CD14-positive monocyte (primary cell): ENCODE measurements at regions not wholly inside any gene's neighbourhood (a gene's known extent, or its start where the extent isn't known, plus 50 kb on each side); places are given as distances from the start of the nearest gene placed in this dataset.
"Not testable (repeated sequence)": the region's sequence is repeated elsewhere in the genome, so short reads cannot be mapped to it uniquely, and the experiment has no call there.

Experiments
- DNase-seq, 3 donors: peaks; one replicate each; pipeline ENCODE4 v3.0.0-alpha.2; 2011 to 2022
- H2AFZ ChIP-seq: 2 replicates; pipeline ENCODE4 v1.6.0; 2012; ENCODE audit warnings: mild to moderate bottlenecking, low read depth, low read length, inconsistent platforms; ENCODE audit not compliant: insufficient read depth, poor library complexity, severe bottlenecking
- H3K27ac ChIP-seq, 2 donors: 1 replicate in 1 of 2; 2 replicates in 1 of 2; pipeline ENCODE4 v1.5.1; 2012 to 2013; ENCODE audit warnings: low read length in 2 of 2, control low read depth in 1 of 2, inconsistent platforms in 1 of 2, low read depth in 1 of 2, mild to moderate bottlenecking in 1 of 2
- H3K27me3 ChIP-seq, 2 donors: one replicate each; pipeline versions ENCODE4 v1.6.0 to v1.6.1; 2011 to 2013; ENCODE audit warnings: low read length in 2 of 2; ENCODE audit not compliant: control insufficient read depth in 2 of 2, insufficient read depth in 2 of 2
- H3K36me3 ChIP-seq, 2 donors: replicated peaks in 1 of 2; 1 replicate in 1 of 2; 2 replicates in 1 of 2; pipeline versions ENCODE4 v1.5.1 to v1.6.1; 2012 to 2013; ENCODE audit warnings: low read length in 2 of 2, control low read depth in 1 of 2, inconsistent platforms in 1 of 2, mild to moderate bottlenecking in 1 of 2; ENCODE audit not compliant: insufficient read depth in 2 of 2, control insufficient read depth in 1 of 2
- H3K4me1 ChIP-seq, 2 donors: 1 replicate in 1 of 2; 2 replicates in 1 of 2; pipeline versions ENCODE4 v1.5.1 to v1.6.1; 2012 to 2013; ENCODE audit warnings: low read length in 2 of 2, control low read depth in 1 of 2, inconsistent platforms in 1 of 2, mild to moderate bottlenecking in 1 of 2, moderate library complexity in 1 of 2; ENCODE audit not compliant: insufficient read depth in 2 of 2, control insufficient read depth in 1 of 2
- H3K4me2 ChIP-seq: replicated peaks from 2 replicates; pipeline ENCODE3; 2012; ENCODE audit warnings: low read length, moderate library complexity, mild to moderate bottlenecking; ENCODE audit not compliant: poor library complexity, severe bottlenecking; ENCODE audit errors: extremely low read depth
- H3K4me3 ChIP-seq, 3 experiments: fragments of 200-600 bp in 1 of 3; sonication (generic) in 1 of 3; replicated peaks in 1 of 3; 1 replicate in 2 of 3; 2 replicates in 1 of 3; pipeline ENCODE4 v1.5.1; 2011 to 2013; ENCODE audit warnings: low read length in 3 of 3, mild to moderate bottlenecking in 3 of 3, control low read depth in 2 of 3, low read depth in 2 of 3, inconsistent platforms in 1 of 3, moderate library complexity in 1 of 3
- H3K79me2 ChIP-seq: 2 replicates; pipeline ENCODE4 v1.6.0; 2012; ENCODE audit warnings: mild to moderate bottlenecking, control low read depth, inconsistent platforms, low read length, moderate library complexity; ENCODE audit not compliant: insufficient read depth
- H3K9ac ChIP-seq: 2 replicates; pipeline ENCODE4 v1.6.0; 2017; ENCODE audit warnings: low read length, mild to moderate bottlenecking; ENCODE audit not compliant: insufficient read depth, poor library complexity, severe bottlenecking
- H3K9me3 ChIP-seq, 2 donors: replicated peaks in 1 of 2; 1 replicate in 1 of 2; 2 replicates in 1 of 2; pipeline versions ENCODE4 v1.5.1 to v1.6.1; 2012 to 2013; ENCODE audit warnings: low read length in 2 of 2, control low read depth in 1 of 2; ENCODE audit not compliant: control insufficient read depth in 1 of 2, insufficient read depth in 1 of 2
- H4K20me1 ChIP-seq: 2 replicates; pipeline ENCODE4 v1.6.0; 2012; ENCODE audit warnings: mild to moderate bottlenecking, low read length, control low read depth, moderate library complexity; ENCODE audit not compliant: insufficient read depth
- H3K27ac Mint-ChIP-seq, 7 donors: one replicate each; pipeline ENCODE4 v1.8.0; 2020; ENCODE audit warnings: mild to moderate bottlenecking in 7 of 7, mixed read lengths in 7 of 7, moderate library complexity in 6 of 7, inconsistent platforms in 2 of 7
- H3K27me3 Mint-ChIP-seq, 3 donors: one replicate each; pipeline ENCODE4 v1.8.0; 2021 to 2022; ENCODE audit warnings: low read depth in 3 of 3, mild to moderate bottlenecking in 3 of 3, mixed read lengths in 3 of 3, moderate library complexity in 3 of 3, inconsistent platforms in 1 of 3
- H3K36me3 Mint-ChIP-seq, 2 donors: one replicate each; pipeline ENCODE4 v1.8.0; 2020; ENCODE audit warnings: mixed read lengths in 2 of 2, inconsistent platforms in 1 of 2, mild to moderate bottlenecking in 1 of 2
- H3K4me1 Mint-ChIP-seq: one replicate; pipeline ENCODE4 v1.8.0; 2020; ENCODE audit warnings: mild to moderate bottlenecking, mixed read lengths
- H3K4me3 Mint-ChIP-seq, 2 donors: one replicate each; pipeline ENCODE4 v1.8.0; 2020; ENCODE audit warnings: mild to moderate bottlenecking in 2 of 2, mixed read lengths in 2 of 2, moderate library complexity in 1 of 2
- H3K9me3 Mint-ChIP-seq, 7 donors: one replicate each; pipeline ENCODE4 v1.8.0; 2020 to 2022; ENCODE audit warnings: mixed read lengths in 7 of 7, mild to moderate bottlenecking in 6 of 7, moderate library complexity in 6 of 7, inconsistent platforms in 2 of 7
- WGBS: methylation state at CpG from one replicate; pipeline ENCODE4 v1.1.5; 2013; ENCODE audit warnings: missing lambda C conversion rate; ENCODE audit not compliant: insufficient coverage; 5-methylcytosine and 5-hydroxymethylcytosine counted together
- intact Hi-C, 2 donors: fragments of 100-400 bp; cut with micrococcal nuclease; formaldehyde crosslinking; loops; one replicate each; pipeline versions ENCODE4 v1.15.0 to v1.15.1; 2023

DNA sequence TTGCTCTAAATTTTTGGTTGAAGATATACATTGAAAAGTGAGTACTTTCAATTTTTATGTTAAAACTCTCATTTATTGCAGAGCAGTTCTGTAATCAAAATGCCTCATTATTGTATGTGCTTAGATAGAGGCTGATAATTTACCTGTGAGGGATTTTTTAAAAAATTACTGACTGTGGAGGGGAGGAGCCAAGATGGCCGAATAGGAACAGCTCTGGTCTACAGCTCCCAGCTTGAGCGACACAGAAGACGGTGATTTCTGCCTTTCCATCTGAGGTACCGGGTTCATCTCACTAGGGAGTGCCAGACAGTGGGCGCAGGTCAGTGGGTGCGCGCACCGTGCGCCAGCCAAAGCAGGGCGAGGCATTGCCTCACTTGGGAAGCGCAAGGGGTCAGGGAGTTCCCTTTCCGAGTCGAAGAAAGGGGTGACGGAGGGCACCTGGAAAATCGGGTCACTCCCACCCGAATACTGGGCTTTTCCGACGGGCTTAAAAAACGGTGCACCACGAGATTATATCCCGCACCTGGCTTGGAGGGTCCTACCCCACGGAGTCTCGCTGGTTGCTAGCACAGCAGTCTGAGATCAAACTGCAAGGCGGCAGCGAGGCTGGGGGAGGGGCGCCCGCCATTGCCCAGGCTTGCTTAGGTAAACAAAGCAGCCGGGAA lies 89.4 kb downstream of the DDX11 start:
- H3K79me2 ChIP-seq, H3K9me3 Mint-ChIP-seq, H3K4me2 ChIP-seq, H2AFZ ChIP-seq, H3K36me3 Mint-ChIP-seq, intact Hi-C loops, H3K27me3 Mint-ChIP-seq, H3K4me1 Mint-ChIP-seq, H3K27me3 ChIP-seq, H4K20me1 ChIP-seq, H3K9ac ChIP-seq, H3K4me3 Mint-ChIP-seq, H3K9me3 ChIP-seq, H3K4me3 ChIP-seq, H3K27ac ChIP-seq, H3K4me1 ChIP-seq, H3K36me3 ChIP-seq, DNase-seq: not testable (repeated sequence)
- 95% methylated on average over 16 of the region's 28 CpGs for WGBS
- peak overlapping the region in 1 of 7 donors; percentile 33 for H3K27ac Mint-ChIP-seq

DNA sequence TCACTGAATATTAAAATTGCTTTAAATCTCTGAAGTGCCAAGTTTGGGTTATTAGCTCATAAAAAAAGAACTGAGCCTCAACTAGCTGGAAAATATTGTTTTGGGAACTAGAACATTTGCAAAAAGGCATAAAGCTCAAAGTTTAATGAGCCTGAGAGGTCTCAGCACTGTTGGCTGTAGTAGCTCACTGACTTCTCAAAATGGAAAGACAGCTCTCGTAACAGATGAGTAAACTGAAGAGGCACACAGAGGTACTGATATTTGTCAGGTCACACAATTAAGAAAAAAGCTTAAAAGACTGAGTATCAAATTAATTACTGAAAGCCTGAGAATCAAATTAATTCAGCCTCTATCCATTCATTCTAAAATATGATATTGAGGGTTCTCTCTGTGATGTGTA lies 100.6 kb downstream of the DDX11 start:
- H3K4me3 ChIP-seq, H3K9me3 ChIP-seq, H3K27ac Mint-ChIP-seq, H3K36me3 ChIP-seq, H4K20me1 ChIP-seq, H3K4me1 Mint-ChIP-seq, H2AFZ ChIP-seq, H3K27me3 ChIP-seq, H3K36me3 Mint-ChIP-seq, H3K9me3 Mint-ChIP-seq, H3K79me2 ChIP-seq, intact Hi-C loops, DNase-seq, H3K9ac ChIP-seq, H3K27ac ChIP-seq, H3K27me3 Mint-ChIP-seq, H3K4me3 Mint-ChIP-seq, H3K4me1 ChIP-seq, H3K4me2 ChIP-seq: not testable (repeated sequence)
- no CpG with 5 or more reads among the region's 1 CpG for WGBS

DNA sequence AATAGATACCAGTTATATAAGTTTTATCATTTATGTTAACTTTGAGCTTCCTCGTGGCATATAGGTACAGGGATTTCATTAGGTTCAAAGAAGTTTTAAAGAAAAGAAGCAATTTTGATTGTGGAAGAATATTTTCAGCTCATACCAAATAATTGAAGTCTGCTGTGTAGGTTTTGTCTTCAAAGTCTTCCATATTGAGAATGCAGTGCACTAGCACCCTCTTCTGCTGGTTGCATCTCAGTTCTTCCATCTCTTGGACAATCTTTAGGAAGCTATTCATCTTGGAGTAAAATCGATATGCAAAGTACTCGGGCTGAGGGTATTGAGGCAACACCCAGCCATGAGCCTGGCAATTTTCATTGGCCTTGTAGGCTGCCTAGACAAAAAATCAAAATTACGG lies 103.9 kb downstream of the DDX11 start:
- not testable (repeated sequence) for H3K9me3 Mint-ChIP-seq, H3K27me3 Mint-ChIP-seq
- no CpG with 5 or more reads among the region's 4 CpGs for WGBS

DNA sequence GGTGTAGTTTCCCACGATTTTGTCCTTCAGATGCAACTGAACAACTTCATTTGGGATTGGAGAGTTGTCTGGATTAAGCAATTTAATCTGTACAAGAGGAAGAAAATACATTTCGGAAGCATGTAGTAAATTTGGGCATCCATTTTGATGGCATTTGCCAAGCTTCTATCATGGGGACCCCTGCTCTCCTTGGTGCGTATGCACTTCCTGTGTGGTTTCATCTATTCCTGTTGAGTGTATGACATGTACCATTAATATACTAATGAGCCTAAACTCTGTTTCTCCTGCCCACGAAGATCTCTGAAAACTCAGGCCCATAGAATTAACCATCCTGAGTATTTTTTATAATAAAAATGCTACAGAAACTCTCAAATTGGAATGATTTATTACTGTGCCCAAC lies 105.2 kb downstream of the DDX11 start:
- H3K4me1 Mint-ChIP-seq, H3K4me3 Mint-ChIP-seq, H3K79me2 ChIP-seq, H3K27ac ChIP-seq, H3K27me3 Mint-ChIP-seq, H3K27ac Mint-ChIP-seq, H4K20me1 ChIP-seq, H3K4me2 ChIP-seq, H3K36me3 ChIP-seq, H3K9ac ChIP-seq, H3K4me3 ChIP-seq, H3K9me3 ChIP-seq, H2AFZ ChIP-seq, DNase-seq, intact Hi-C loops, H3K36me3 Mint-ChIP-seq, H3K9me3 Mint-ChIP-seq, H3K27me3 ChIP-seq, H3K4me1 ChIP-seq: not testable (repeated sequence)
- WGBS = 80% methylated on average over 1 of the region's 4 CpGs

More for the DNA sequence above, 103.9 kb downstream of the DDX11 start:
- H2AFZ ChIP-seq, H3K27me3 ChIP-seq, intact Hi-C loops, H3K36me3 ChIP-seq, H4K20me1 ChIP-seq, H3K27ac Mint-ChIP-seq, H3K4me3 Mint-ChIP-seq, H3K4me2 ChIP-seq, H3K27ac ChIP-seq, H3K36me3 Mint-ChIP-seq, H3K79me2 ChIP-seq, H3K9me3 ChIP-seq, H3K9ac ChIP-seq, H3K4me3 ChIP-seq, H3K4me1 Mint-ChIP-seq, DNase-seq, H3K4me1 ChIP-seq: not testable (repeated sequence)
